ENCODE measurements at regions not wholly inside any gene's neighbourhood (a gene's known extent, or its start where the extent isn't known, plus 50 kb on each side); places are given as distances from the start of the nearest gene placed in this dataset.

- peak; percentile 39 for TF ChIP-seq CTCF (IDR thresholded peaks at IDR 0.05; ENCODE audit: low read depth, low read length, poor library complexity, severe bottlenecking)
- no peak for TF ChIP-seq EZH2phosphoT487 (IDR thresholded peaks at IDR 0.05; ENCODE audit: borderline replicate concordance, low read length)
Observed at GRCh38 chr7:89771003-89771636, 383.1 kb upstream of the STEAP1 start.
